Liver (tissue), 8 donors: ENCODE measurements at regions not wholly inside any gene's neighbourhood (a gene's known extent, or its start where the extent isn't known, plus 50 kb on each side); places are given as distances from the start of the nearest gene placed in this dataset.

ENCODE experiments used
- DNase-seq: peaks from one replicate; pipeline ENCODE4 v3.0.0-alpha.2; 2017; ENCODE audit warnings: low spot score
- H3K27ac ChIP-seq, 2 donors: one replicate each; pipeline ENCODE4 v1.7.0; 2013; ENCODE audit warnings: inconsistent platforms in 2 of 2, low read length in 2 of 2, control low read depth in 1 of 2, low read depth in 1 of 2, mild to moderate bottlenecking in 1 of 2
- H3K27me3 ChIP-seq, 4 donors: one replicate each; pipeline versions ENCODE4 v1.6.1 to v1.7.0; 2013; ENCODE audit warnings: low read length in 3 of 4, inconsistent platforms in 1 of 4, mild to moderate bottlenecking in 1 of 4, moderate library complexity in 1 of 4; ENCODE audit not compliant: control insufficient read depth in 4 of 4, insufficient read depth in 4 of 4
- H3K36me3 ChIP-seq, 4 donors: one replicate each; pipeline versions ENCODE4 v1.6.1 to v1.7.0; 2013; ENCODE audit warnings: low read length in 3 of 4, mild to moderate bottlenecking in 3 of 4, low read depth in 1 of 4, moderate library complexity in 1 of 4; ENCODE audit not compliant: control insufficient read depth in 4 of 4, insufficient read depth in 3 of 4
- H3K4me1 ChIP-seq, 4 donors: one replicate each; pipeline versions ENCODE4 v1.6.1 to v1.7.0; 2013; ENCODE audit warnings: low read length in 3 of 4, mild to moderate bottlenecking in 3 of 4, moderate library complexity in 1 of 4; ENCODE audit not compliant: control insufficient read depth in 4 of 4, insufficient read depth in 4 of 4
- H3K4me3 ChIP-seq, 3 donors: one replicate each; pipeline versions ENCODE4 v1.6.1 to v1.7.0; 2013; ENCODE audit warnings: low read length in 3 of 3, control low read depth in 1 of 3, low read depth in 1 of 3, mild to moderate bottlenecking in 1 of 3
- H3K9ac ChIP-seq, 2 donors: one replicate each; pipeline ENCODE4 v1.7.0; 2013; ENCODE audit warnings: low read length in 2 of 2, mild to moderate bottlenecking in 2 of 2, moderate library complexity in 2 of 2, control low read depth in 1 of 2, low read depth in 1 of 2
- H3K9me3 ChIP-seq, 4 donors: one replicate each; pipeline versions ENCODE4 v1.6.1 to v1.7.0; 2013; ENCODE audit warnings: low read length in 3 of 4; ENCODE audit not compliant: control insufficient read depth in 4 of 4
- FOXA1 ChIP-seq: IDR thresholded peaks from 2 replicates; pipeline ENCODE4 v1.6.1; 2016; ENCODE audit warnings: antibody characterized with exemption
- FOXA2 ChIP-seq: IDR thresholded peaks from 2 replicates; pipeline ENCODE4 v1.6.1; 2016; ENCODE audit warnings: antibody characterized with exemption
- GABPA ChIP-seq, 2 donors: IDR thresholded peaks in 1 of 2; conservative IDR thresholded peaks in 1 of 2; 2 replicates each; pipeline ENCODE4 v1.6.1; 2016; ENCODE audit warnings: antibody characterized with exemption in 2 of 2, mild to moderate bottlenecking in 1 of 2, moderate library complexity in 1 of 2
- HNF4A ChIP-seq, 2 donors: conservative IDR thresholded peaks; 2 replicates each; pipeline ENCODE4 v1.6.1; 2016; ENCODE audit warnings: antibody characterized with exemption in 2 of 2, mild to moderate bottlenecking in 2 of 2
- HNF4G ChIP-seq: IDR thresholded peaks from 2 replicates; pipeline ENCODE4 v1.6.1; 2016; ENCODE audit warnings: antibody characterized with exemption
- NR2F2 ChIP-seq: IDR thresholded peaks from 2 replicates; pipeline ENCODE4 v1.6.1; 2016; ENCODE audit warnings: antibody characterized with exemption
- RAD21 ChIP-seq, 2 donors: IDR thresholded peaks; 2 replicates each; pipeline ENCODE4 v1.6.1; 2016; ENCODE audit warnings: antibody characterized with exemption in 2 of 2, mild to moderate bottlenecking in 2 of 2
- RXRA ChIP-seq, 2 donors: IDR thresholded peaks; 2 replicates each; pipeline ENCODE4 v1.6.1; 2017 to 2018; ENCODE audit warnings: antibody characterized with exemption in 2 of 2, mild to moderate bottlenecking in 1 of 2
- SP1 ChIP-seq: IDR thresholded peaks from 2 replicates; pipeline ENCODE4 v1.6.1; 2018; ENCODE audit warnings: antibody characterized with exemption, mild to moderate bottlenecking
- TAF1 ChIP-seq: conservative IDR thresholded peaks from 2 replicates; pipeline ENCODE4 v1.6.1; 2016; ENCODE audit warnings: antibody characterized with exemption, mild to moderate bottlenecking
- YY1 ChIP-seq: IDR thresholded peaks from 2 replicates; pipeline ENCODE4 v1.6.1; 2016; ENCODE audit warnings: antibody characterized with exemption, mild to moderate bottlenecking
- WGBS: extraction: QIAGEN DNeasy Blood & Tissue Kit; methylation state at CpG from one replicate; pipeline ENCODE4 v1.1.7; 2013; 5-methylcytosine and 5-hydroxymethylcytosine counted together
- TF ChIP-seq, protein P1 (sequence below): fragments of 150-350 bp; IDR thresholded peaks from 2 replicates; pipeline ENCODE4 v1.5.1; 2017; ENCODE audit warnings: improper control_type of control experiment, low read depth, low read length; ENCODE audit not compliant: missing input control
- TF ChIP-seq, protein P2 (sequence below): IDR thresholded peaks from 2 replicates; pipeline ENCODE4 v1.6.1; 2016; ENCODE audit warnings: antibody characterized with exemption
- TF ChIP-seq, protein P3 (sequence below): IDR thresholded peaks from 2 replicates; pipeline ENCODE4 v1.6.1; 2016; ENCODE audit warnings: antibody characterized with exemption
- TF ChIP-seq, protein P4 (sequence below): IDR thresholded peaks from 2 replicates; pipeline ENCODE4 v1.6.1; 2016; ENCODE audit warnings: antibody characterized with exemption, mild to moderate bottlenecking
- donor health status: healthy.
- donor health status: healthy.
- donor health status: healthy.
- donor health status: healthy.
- donor health status: healthy.

DNA sequence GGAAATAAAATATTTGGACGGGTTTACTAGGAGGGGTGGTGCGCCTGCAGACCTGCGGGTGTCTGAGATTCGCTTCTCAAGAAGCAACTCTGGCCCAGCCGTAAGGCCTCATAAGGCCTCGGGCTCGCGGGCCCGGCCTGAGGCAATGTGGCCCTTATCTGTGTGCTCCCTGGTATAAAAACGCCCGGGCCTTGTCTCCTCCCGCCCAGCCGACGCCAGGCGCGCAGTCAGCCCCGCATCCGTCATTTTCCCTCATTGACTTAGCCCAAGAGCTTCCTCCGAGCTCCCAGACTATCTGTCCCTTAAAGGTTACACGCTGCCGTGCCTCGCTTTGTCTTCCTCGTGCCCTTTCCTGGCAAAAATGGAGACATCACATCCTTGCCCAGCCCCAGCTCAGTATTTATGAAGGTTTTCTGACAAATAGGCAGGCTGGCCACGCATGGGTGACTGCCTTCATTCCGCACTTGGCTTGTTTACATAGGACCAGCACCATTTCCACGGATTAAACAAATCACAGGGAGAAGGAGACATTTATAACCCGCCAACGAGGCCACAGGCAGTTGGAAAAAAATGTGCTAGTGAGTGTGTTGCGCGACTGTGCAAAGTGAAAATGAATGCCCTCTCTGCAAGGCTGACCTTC lies 74.5 kb upstream of the TBCA start (continued):
- no peak for TF ChIP-seq NR2F2
- TF ChIP-seq FOXA1, result no peak
- TF ChIP-seq, protein P1, sequence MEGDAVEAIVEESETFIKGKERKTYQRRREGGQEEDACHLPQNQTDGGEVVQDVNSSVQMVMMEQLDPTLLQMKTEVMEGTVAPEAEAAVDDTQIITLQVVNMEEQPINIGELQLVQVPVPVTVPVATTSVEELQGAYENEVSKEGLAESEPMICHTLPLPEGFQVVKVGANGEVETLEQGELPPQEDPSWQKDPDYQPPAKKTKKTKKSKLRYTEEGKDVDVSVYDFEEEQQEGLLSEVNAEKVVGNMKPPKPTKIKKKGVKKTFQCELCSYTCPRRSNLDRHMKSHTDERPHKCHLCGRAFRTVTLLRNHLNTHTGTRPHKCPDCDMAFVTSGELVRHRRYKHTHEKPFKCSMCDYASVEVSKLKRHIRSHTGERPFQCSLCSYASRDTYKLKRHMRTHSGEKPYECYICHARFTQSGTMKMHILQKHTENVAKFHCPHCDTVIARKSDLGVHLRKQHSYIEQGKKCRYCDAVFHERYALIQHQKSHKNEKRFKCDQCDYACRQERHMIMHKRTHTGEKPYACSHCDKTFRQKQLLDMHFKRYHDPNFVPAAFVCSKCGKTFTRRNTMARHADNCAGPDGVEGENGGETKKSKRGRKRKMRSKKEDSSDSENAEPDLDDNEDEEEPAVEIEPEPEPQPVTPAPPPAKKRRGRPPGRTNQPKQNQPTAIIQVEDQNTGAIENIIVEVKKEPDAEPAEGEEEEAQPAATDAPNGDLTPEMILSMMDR, result no peak
- no peak for TF ChIP-seq RXRA (IDR thresholded peaks at IDR 0.05)
- no peak for TF ChIP-seq HNF4A (conservative IDR thresholded peaks at IDR 0.05)
- no peak for TF ChIP-seq TAF1
- TF ChIP-seq, protein P2, sequence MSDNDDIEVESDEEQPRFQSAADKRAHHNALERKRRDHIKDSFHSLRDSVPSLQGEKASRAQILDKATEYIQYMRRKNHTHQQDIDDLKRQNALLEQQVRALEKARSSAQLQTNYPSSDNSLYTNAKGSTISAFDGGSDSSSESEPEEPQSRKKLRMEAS, result no peak

DNA sequence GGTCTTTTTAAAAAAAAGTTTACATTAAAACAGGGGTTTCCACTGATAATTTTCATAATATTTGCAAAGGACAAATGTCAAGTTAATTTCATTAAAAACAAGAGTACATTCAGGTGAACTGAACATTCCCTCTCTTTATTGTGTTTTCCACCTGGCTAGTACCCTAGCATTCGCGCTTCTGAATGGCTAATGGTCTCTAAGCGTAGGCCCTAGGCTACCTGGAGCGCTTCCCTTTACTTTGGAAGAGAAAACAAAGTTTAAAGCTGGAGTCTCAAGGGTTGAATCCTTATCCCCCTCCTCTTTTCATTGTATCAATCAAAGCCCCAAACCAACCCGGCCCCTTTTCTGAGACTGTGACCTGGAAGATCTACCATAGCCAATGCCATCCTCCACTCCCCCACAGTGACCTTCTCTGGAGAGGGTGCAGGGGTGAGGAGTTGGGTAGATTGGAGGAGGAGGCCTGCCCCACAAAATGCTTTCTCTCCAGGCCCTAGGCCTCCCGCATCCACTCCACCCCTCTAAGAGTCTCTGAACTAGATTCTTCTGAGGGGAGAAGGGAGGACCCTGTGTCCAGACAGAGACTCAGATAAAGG lies 73.3 kb upstream of the TBCA start:
- peaks cover 0 to 1% (median 0%) of the 10 kb centered on the region in 4 donors for H3K36me3 ChIP-seq
- H3K27me3 ChIP-seq, result no peaks in the 10 kb centered on the region
- no peak overlapping the region for H3K4me3 ChIP-seq
- H3K27ac ChIP-seq, result no peak overlapping the region
- H3K4me1 ChIP-seq, result peaks cover 2 to 9% (median 5%) of the 10 kb centered on the region in 4 donors
- H3K9me3 ChIP-seq, result no peaks in the 10 kb centered on the region
- WGBS, result 95% methylated on average over 6 of the region's 6 CpGs
- H3K9ac ChIP-seq, result no peak overlapping the region
- TF ChIP-seq HNF4G (no peak), NR2F2 (no peak), HNF4A (conservative IDR thresholded peaks at IDR 0.05) (no peak), FOXA1 (no peak), SP1 (no peak), RXRA (IDR thresholded peaks at IDR 0.05) (no peak)
- TF ChIP-seq, protein P3, sequence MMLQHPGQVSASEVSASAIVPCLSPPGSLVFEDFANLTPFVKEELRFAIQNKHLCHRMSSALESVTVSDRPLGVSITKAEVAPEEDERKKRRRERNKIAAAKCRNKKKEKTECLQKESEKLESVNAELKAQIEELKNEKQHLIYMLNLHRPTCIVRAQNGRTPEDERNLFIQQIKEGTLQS, result no peak
- DNase-seq, result no peak

DNA sequence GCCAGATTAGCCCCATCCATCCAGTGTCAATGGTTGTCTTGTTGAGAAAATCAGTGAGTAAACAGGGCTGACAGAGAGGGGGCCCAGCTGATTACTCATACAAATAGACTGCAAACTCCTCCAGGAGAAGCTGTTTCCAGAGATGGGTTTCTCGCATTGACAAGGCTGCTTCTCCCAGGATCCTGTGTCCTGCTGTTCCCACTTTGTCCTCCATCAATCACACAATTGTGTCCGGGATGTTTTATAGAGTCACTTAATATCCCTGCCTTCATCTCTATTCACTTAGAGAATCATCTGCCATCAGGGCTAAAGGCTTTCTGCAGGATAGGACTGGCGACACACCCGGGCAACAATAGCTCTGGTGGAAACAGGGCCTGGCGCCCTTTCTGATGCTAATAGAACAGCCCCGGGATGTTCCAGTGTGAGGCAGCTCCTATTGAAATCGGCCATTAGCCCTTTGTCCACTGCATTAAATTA lies 71.7 kb upstream of the TBCA start:
- no peaks in the 10 kb centered on the region for H3K27me3 ChIP-seq
- no peak overlapping the region for H3K9ac ChIP-seq
- 90% methylated on average over 7 of the region's 7 CpGs for WGBS

More for the DNA sequence above, 71.7 kb upstream of the TBCA start:
- H3K4me1 ChIP-seq, result peaks cover 3 to 9% (median 5%) of the 10 kb centered on the region in 4 donors
- H3K36me3 ChIP-seq, result peaks cover 0 to 1% (median 0%) of the 10 kb centered on the region in 4 donors
- H3K4me3 ChIP-seq, result no peak overlapping the region
- TF ChIP-seq RXRA (IDR thresholded peaks at IDR 0.05) (no peak), GABPA (IDR thresholded peaks at IDR 0.05 in 1 of 2, conservative IDR thresholded peaks at IDR 0.05 in 1 of 2) (no peak), HNF4G (no peak), RAD21 (IDR thresholded peaks at IDR 0.05) (no peak), YY1 (no peak), SP1 (no peak), NR2F2 (no peak), HNF4A (conservative IDR thresholded peaks at IDR 0.05) (no peak), TAF1 (no peak), FOXA2 (no peak)
- TF ChIP-seq, protein P1, result no peak
- TF ChIP-seq, protein P4, sequence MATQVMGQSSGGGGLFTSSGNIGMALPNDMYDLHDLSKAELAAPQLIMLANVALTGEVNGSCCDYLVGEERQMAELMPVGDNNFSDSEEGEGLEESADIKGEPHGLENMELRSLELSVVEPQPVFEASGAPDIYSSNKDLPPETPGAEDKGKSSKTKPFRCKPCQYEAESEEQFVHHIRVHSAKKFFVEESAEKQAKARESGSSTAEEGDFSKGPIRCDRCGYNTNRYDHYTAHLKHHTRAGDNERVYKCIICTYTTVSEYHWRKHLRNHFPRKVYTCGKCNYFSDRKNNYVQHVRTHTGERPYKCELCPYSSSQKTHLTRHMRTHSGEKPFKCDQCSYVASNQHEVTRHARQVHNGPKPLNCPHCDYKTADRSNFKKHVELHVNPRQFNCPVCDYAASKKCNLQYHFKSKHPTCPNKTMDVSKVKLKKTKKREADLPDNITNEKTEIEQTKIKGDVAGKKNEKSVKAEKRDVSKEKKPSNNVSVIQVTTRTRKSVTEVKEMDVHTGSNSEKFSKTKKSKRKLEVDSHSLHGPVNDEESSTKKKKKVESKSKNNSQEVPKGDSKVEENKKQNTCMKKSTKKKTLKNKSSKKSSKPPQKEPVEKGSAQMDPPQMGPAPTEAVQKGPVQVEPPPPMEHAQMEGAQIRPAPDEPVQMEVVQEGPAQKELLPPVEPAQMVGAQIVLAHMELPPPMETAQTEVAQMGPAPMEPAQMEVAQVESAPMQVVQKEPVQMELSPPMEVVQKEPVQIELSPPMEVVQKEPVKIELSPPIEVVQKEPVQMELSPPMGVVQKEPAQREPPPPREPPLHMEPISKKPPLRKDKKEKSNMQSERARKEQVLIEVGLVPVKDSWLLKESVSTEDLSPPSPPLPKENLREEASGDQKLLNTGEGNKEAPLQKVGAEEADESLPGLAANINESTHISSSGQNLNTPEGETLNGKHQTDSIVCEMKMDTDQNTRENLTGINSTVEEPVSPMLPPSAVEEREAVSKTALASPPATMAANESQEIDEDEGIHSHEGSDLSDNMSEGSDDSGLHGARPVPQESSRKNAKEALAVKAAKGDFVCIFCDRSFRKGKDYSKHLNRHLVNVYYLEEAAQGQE, result no peak
- TF ChIP-seq, protein P3, result no peak
- H3K27ac ChIP-seq, result no peak overlapping the region
- no peak for DNase-seq
- no peaks in the 10 kb centered on the region for H3K9me3 ChIP-seq
